DND-41 (cell line): ENCODE measurements at regions not wholly inside any gene's neighbourhood (a gene's known extent, or its start where the extent isn't known, plus 50 kb on each side); places are given as distances from the start of the nearest gene placed in this dataset.

Source experiments
- ATAC-seq: fragments of 200-7000 bp; cut with Tn5 transposase; 3 replicates; pipeline ENCODE4 v1.9.1; 2021; ENCODE audit warnings: low read depth; ENCODE audit not compliant: insufficient read depth
- DNase-seq: peaks from one replicate; pipeline ENCODE4 v3.0.0-alpha.2; 2020
- H2AFZ ChIP-seq: 2 replicates; pipeline ENCODE4 v1.6.0; 2012; ENCODE audit warnings: low read depth, low read length
- H3K27ac ChIP-seq: 2 replicates; pipeline ENCODE4 v1.5.1; 2012; ENCODE audit warnings: low read length, inconsistent platforms
- H3K27me3 ChIP-seq: fragments of 200-600 bp; sonication (generic); 2 replicates; pipeline ENCODE4 v1.6.0; 2012; ENCODE audit warnings: low read length, mild to moderate bottlenecking, inconsistent platforms; ENCODE audit not compliant: insufficient read depth, poor library complexity
- H3K36me3 ChIP-seq: 2 replicates; pipeline ENCODE4 v1.5.1; 2012; ENCODE audit warnings: low read length, inconsistent platforms; ENCODE audit not compliant: insufficient read depth
- H3K4me1 ChIP-seq: 2 replicates; pipeline ENCODE4 v1.5.1; 2012; ENCODE audit warnings: mild to moderate bottlenecking, low read length; ENCODE audit not compliant: insufficient read depth
- H3K4me2 ChIP-seq: 2 replicates; pipeline ENCODE4 v1.6.0; 2012; ENCODE audit warnings: mild to moderate bottlenecking, moderate library complexity, low read length, inconsistent platforms; ENCODE audit not compliant: insufficient read depth
- H3K4me3 ChIP-seq, 2 experiments: fragments of 200-600 bp in 1 of 2; shearing (Covaris generic) in 1 of 2; 2 replicates each; pipeline ENCODE4 v1.5.1; 2012 to 2016; ENCODE audit warnings: inconsistent platforms in 2 of 2, low read length in 2 of 2, mild to moderate bottlenecking in 2 of 2, low read depth in 1 of 2, moderate library complexity in 1 of 2
- H3K79me2 ChIP-seq: 2 replicates; pipeline ENCODE4 v1.6.0; 2012; ENCODE audit warnings: low read length, inconsistent platforms; ENCODE audit not compliant: insufficient read depth
- H3K9ac ChIP-seq: 2 replicates; pipeline ENCODE4 v1.6.0; 2012; ENCODE audit warnings: low read depth, mild to moderate bottlenecking, inconsistent platforms, low read length, moderate library complexity
- H3K9me3 ChIP-seq: 2 replicates; pipeline ENCODE4 v1.5.1; 2012; ENCODE audit warnings: low read length, moderate library complexity, mild to moderate bottlenecking, inconsistent platforms; ENCODE audit not compliant: insufficient read depth, severe bottlenecking
- H4K20me1 ChIP-seq: 2 replicates; pipeline ENCODE4 v1.6.0; 2012; ENCODE audit warnings: low read length; ENCODE audit not compliant: insufficient read depth
- CTCF ChIP-seq: IDR thresholded peaks from 2 replicates; pipeline ENCODE4 v1.5.1; 2012; ENCODE audit warnings: borderline replicate concordance, low read length, moderate library complexity, mild to moderate bottlenecking; ENCODE audit not compliant: poor library complexity, severe bottlenecking; ENCODE audit errors: extremely low read depth
- EZH2 ChIP-seq: IDR thresholded peaks from 3 replicates; pipeline ENCODE4 v1.6.1; 2012; ENCODE audit warnings: borderline replicate concordance, low read depth, mild to moderate bottlenecking, moderate library complexity, low read length, inconsistent platforms; ENCODE audit not compliant: severe bottlenecking

GRCh38 chr2:51291762-51292551, 260.0 kb upstream of the NRXN1 start:
- no peaks in the 10 kb centered on the region for H3K27me3 ChIP-seq
- H4K20me1 ChIP-seq, result no peaks in the 10 kb centered on the region
- H2AFZ ChIP-seq, result no peak overlapping the region
- H3K4me2 ChIP-seq, result no peak overlapping the region
- no peak overlapping the region for H3K4me3 ChIP-seq
- H3K27ac ChIP-seq, result no peak overlapping the region
- H3K9ac ChIP-seq, result no peak overlapping the region
- TF ChIP-seq CTCF (no peak), EZH2 (no peak)
- no peaks in the 10 kb centered on the region for H3K9me3 ChIP-seq
- no peaks in the 10 kb centered on the region for H3K79me2 ChIP-seq
- DNase-seq (no peak), ATAC-seq (no peak)
- no peaks in the 10 kb centered on the region for H3K36me3 ChIP-seq
- H3K4me1 ChIP-seq, result no peaks in the 10 kb centered on the region

- DNase-seq (no peak), ATAC-seq (no peak)
- Histone ChIP-seq H3K4me2 (no peak overlapping the region), H3K4me1 (no peaks in the 10 kb centered on the region), H3K79me2 (no peaks in the 10 kb centered on the region), H3K27me3 (no peaks in the 10 kb centered on the region), H3K4me3 (no peak overlapping the region), H3K9me3 (no peaks in the 10 kb centered on the region), H3K9ac (no peak overlapping the region), H4K20me1 (no peaks in the 10 kb centered on the region), H2AFZ (no peak overlapping the region), H3K36me3 (no peaks in the 10 kb centered on the region), H3K27ac (no peak overlapping the region)
- TF ChIP-seq CTCF, result no peak
- TF ChIP-seq EZH2, result no peak
Observed at GRCh38 chr2:51290725-51291124, 258.8 kb upstream of the NRXN1 start.

DNA sequence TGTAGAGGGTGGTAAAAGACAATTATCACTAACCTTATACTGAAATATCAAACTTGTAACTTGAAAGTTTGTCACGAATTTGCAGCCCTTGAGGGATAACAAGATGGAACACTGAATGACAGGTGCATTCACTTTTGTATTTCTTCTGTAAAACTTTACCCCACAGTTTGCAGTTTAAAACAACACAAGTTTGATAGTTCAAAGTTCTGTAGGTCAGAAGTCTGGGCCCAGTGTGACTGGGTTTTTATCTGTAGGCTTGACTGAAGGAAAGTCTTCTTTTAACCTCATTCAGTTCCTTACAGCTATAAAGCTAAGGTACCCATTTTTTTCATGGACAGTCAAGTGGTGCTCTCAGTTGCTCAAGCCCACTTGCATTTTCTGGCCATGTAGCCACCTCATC, 257.1 kb upstream of the NRXN1 start:
- Histone ChIP-seq H3K27ac (no peak overlapping the region), H3K4me1 (no peaks in the 10 kb centered on the region), H4K20me1 (no peaks in the 10 kb centered on the region), H3K9me3 (no peaks in the 10 kb centered on the region), H3K36me3 (no peaks in the 10 kb centered on the region), H2AFZ (no peak overlapping the region), H3K4me3 (no peak overlapping the region), H3K9ac (no peak overlapping the region), H3K27me3 (no peaks in the 10 kb centered on the region), H3K4me2 (no peak overlapping the region), H3K79me2 (no peaks in the 10 kb centered on the region)
- no peak for ATAC-seq
- no peak for DNase-seq
- no peak for TF ChIP-seq CTCF

DNA sequence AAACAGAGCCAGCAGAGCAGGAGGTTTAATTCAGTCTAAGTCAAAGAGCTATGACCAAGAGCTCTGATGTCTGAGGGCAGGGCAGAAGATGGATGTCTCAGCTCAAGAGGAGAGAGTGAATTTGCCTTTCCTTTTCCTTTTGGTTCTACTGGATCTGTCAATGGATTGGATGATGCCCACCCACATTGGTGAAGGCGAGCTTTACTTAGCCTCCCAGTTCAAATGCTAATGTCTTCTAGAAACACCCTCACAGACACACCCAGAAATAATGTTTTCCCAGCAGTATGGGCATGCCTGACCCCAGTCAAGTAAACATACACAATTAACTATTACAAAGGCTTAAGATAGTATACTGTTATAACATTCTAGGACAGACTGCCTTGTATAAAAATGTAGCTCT, 236.3 kb upstream of the NRXN1 start:
- Histone ChIP-seq H3K79me2 (no peaks in the 10 kb centered on the region), H3K9ac (no peak overlapping the region), H4K20me1 (no peaks in the 10 kb centered on the region), H3K27ac (no peak overlapping the region), H2AFZ (no peak overlapping the region), H3K4me1 (no peaks in the 10 kb centered on the region), H3K4me3 (no peak overlapping the region), H3K27me3 (no peaks in the 10 kb centered on the region), H3K4me2 (no peak overlapping the region), H3K36me3 (no peaks in the 10 kb centered on the region), H3K9me3 (no peaks in the 10 kb centered on the region)
- TF ChIP-seq CTCF (no peak), EZH2 (no peak)
- no peak for DNase-seq
- no peak for ATAC-seq
